Activated CD4-positive, alpha-beta T cell treated with anti-CD3 and anti-CD28 coated beads, Interleukin-2, amount 50 U/mL, for 4 hours (primary cell): ENCODE measurements at regions not wholly inside any gene's neighbourhood (a gene's known extent, or its start where the extent isn't known, plus 50 kb on each side); places are given as distances from the start of the nearest gene placed in this dataset.

ENCODE experiments used
- DNase-seq, 2 experiments: peaks; one replicate each; pipeline ENCODE4 v3.0.0-alpha.2; 2020

DNA sequence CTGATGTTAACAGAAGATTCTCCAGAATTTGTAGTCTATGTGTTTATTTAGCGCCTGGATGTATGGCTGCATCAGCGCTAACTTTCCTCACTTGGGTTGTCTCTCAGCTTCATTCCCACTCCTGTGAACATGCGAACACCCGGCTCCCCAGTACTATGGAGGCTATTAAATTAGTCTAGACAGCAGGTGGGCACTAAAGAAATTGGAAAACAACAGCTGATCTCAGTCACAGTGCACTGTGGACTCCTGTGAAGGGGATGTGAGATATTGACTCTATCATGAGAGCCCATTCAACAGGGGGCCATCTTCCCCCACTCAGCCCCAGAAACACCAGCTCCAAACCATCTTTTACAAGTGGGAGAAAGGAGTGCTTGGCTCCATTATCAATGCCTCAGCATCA, 471.0 kb downstream of the KDM4C start:
- DNase-seq: no peak

DNA sequence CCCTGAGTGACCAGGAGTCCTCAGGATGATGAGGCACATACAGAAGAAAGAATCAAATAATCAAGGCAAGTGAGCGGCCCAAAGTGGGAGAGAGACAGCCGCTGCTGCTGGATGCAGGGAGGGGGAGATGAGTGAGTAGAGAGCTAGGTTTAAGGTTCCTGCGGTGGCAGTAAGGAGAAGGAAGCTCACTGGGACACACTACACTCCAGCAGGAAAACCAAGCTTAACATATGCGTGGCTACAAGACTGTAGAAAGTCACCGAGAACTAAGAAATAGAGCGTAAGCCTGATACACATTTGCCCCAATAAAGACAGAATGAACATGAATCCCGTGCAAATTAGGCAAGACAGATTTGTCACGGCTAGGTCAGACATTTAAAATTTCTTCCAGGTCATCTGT, 470.2 kb downstream of the KDM4C start:
- DNase-seq: no peak

DNA sequence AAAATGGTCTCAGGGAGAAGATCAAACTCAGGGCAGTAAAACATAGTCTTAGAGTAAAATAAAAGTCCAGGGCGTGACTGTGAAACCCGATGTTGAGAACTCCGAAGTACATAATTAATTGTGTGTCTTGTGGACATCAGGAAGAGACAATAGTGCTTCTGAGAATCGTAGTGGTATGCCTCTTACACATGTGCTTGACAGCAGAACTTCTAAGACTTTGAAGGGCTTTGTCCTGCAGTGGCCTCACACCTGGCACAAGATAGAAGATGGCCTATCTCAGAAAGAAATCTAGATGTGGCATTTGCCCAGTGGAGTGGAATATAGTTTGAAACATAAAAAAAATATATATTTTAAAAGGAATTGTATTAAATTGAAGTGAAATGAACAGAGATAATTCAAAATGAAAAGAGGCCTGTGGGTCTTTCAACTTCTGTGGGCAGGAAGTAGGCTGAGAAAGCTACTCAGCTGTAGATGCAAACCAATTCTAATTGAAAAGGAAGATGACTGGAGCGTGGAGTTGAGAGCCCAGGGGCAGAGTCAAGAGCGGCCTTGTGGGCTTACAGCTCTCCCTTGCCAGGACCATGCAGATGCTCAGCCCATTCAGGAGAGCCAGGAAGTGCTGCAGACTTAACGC, 468.4 kb downstream of the KDM4C start:
- no peak for DNase-seq
